GM19372 (cell line): ENCODE measurements at regions not wholly inside any gene's neighbourhood (a gene's known extent, or its start where the extent isn't known, plus 50 kb on each side); places are given as distances from the start of the nearest gene placed in this dataset.

Source experiments
- ATAC-seq: cut with Tn5 transposase; IDR thresholded peaks from one replicate; pipeline ENCODE4 v1.9.1; 2021; ENCODE audit warnings: mild to moderate bottlenecking, low read depth, moderate library complexity; ENCODE audit not compliant: unreplicated experiment

- no peak for ATAC-seq
These were observed 175.5 kb upstream of the CASK start for GRCh38 chrX:42098900-42099299.

- no peak for ATAC-seq
These were observed 174.1 kb upstream of the CASK start for GRCh38 chrX:42097486-42097885.

- ATAC-seq: no peak
These were observed 173.0 kb upstream of the CASK start for GRCh38 chrX:42096265-42096920.

GRCh38 chrX:42094218-42094617 lies 170.9 kb upstream of the CASK start:
- no peak for ATAC-seq

GRCh38 chrX:42093756-42094155 lies 170.4 kb upstream of the CASK start:
- ATAC-seq: no peak

GRCh38 chrX:42090395-42090794 lies 167.0 kb upstream of the CASK start:
- no peak for ATAC-seq

- no peak for ATAC-seq
These were observed 165.7 kb upstream of the CASK start for GRCh38 chrX:42089031-42089430.

- ATAC-seq: no peak
These were observed 164.6 kb upstream of the CASK start for GRCh38 chrX:42087960-42088359.

GRCh38 chrX:42085836-42086235 lies 162.5 kb upstream of the CASK start:
- ATAC-seq: no peak

GRCh38 chrX:42079968-42080367 lies 156.6 kb upstream of the CASK start:
- no peak for ATAC-seq

- ATAC-seq: no peak
These were observed 154.3 kb upstream of the CASK start for GRCh38 chrX:42077675-42078074.

- ATAC-seq: no peak
These were observed 151.7 kb upstream of the CASK start for GRCh38 chrX:42075032-42075431.

- no peak for ATAC-seq
These were observed 150.1 kb upstream of the CASK start for GRCh38 chrX:42073448-42073847.

- no peak for ATAC-seq
These were observed 147.5 kb upstream of the CASK start for GRCh38 chrX:42070866-42071265.

GRCh38 chrX:42054256-42054655 lies 130.9 kb upstream of the CASK start:
- ATAC-seq: no peak

GRCh38 chrX:42050345-42050744 lies 127.0 kb upstream of the CASK start:
- ATAC-seq: no peak

GRCh38 chrX:42047886-42048285 lies 124.5 kb upstream of the CASK start:
- no peak for ATAC-seq

GRCh38 chrX:42028109-42028508 lies 104.8 kb upstream of the CASK start:
- ATAC-seq: no peak

- no peak for ATAC-seq
These were observed 104.1 kb upstream of the CASK start for GRCh38 chrX:42027367-42028000.

- ATAC-seq: no peak
These were observed 102.5 kb upstream of the CASK start for GRCh38 chrX:42025861-42026260.

GRCh38 chrX:42023122-42023521 lies 99.8 kb upstream of the CASK start:
- ATAC-seq: no peak

GRCh38 chrX:42022158-42022557 lies 98.8 kb upstream of the CASK start:
- no peak for ATAC-seq
